Spleen (tissue), 7 donors: ENCODE measurements at regions not wholly inside any gene's neighbourhood (a gene's known extent, or its start where the extent isn't known, plus 50 kb on each side); places are given as distances from the start of the nearest gene placed in this dataset.
"Not testable (repeated sequence)": the region's sequence is repeated elsewhere in the genome, so short reads cannot be mapped to it uniquely, and the experiment has no call there.

ENCODE experiments used
- CTCF ChIP-seq, 11 experiments: fragments of 200-600 bp in 7 of 11; fragments of 450-650 bp in 4 of 11; sonication (generic) in 4 of 11; IDR thresholded peaks in 8 of 11; conservative IDR thresholded peaks in 3 of 11; 1 replicate in 7 of 11; 2 replicates in 4 of 11; pipeline versions ENCODE4 v1.4.0 to v1.8.0; 2016 to 2021; ENCODE audit warnings: antibody characterized with exemption in 11 of 11, inconsistent platforms in 4 of 11, mild to moderate bottlenecking in 1 of 11
- POLR2A ChIP-seq, 3 donors: fragments of 450-650 bp; IDR thresholded peaks; one replicate each; pipeline ENCODE4 v1.5.1; 2017; ENCODE audit warnings: antibody characterized with exemption in 3 of 3, mild to moderate bottlenecking in 1 of 3
- POLR2AphosphoS5 ChIP-seq, 3 donors: sonication (generic); formaldehyde crosslinking; IDR thresholded peaks; one replicate each; pipeline ENCODE4 v1.5.1; 2017; ENCODE audit warnings: antibody characterized with exemption in 3 of 3
- donor health status: DM: no; HTN: no; CAD: no; lungs with moderate emphysema.
- donor health status: DM: no; HTN: no; CAD: no.
- donor health status: DM: no; HTN: no; CAD: no.

- not testable (repeated sequence) for TF ChIP-seq POLR2AphosphoS5 (IDR thresholded peaks at IDR 0.05); CTCF (IDR thresholded peaks at IDR 0.05 in 8 of 11, conservative IDR thresholded peaks at IDR 0.05 in 3 of 11); POLR2A (IDR thresholded peaks at IDR 0.05)
These were observed 247.3 kb downstream of the CWH43 start for GRCh38 chr4:49233346-49233745.
